Heart left ventricle (tissue), 13 donors: ENCODE measurements at regions not wholly inside any gene's neighbourhood (a gene's known extent, or its start where the extent isn't known, plus 50 kb on each side); places are given as distances from the start of the nearest gene placed in this dataset.

ENCODE experiments used
- POLR2A ChIP-seq, 2 donors: fragments of 450-650 bp; IDR thresholded peaks; one replicate each; pipeline ENCODE4 v1.6.1; 2017; ENCODE audit warnings: antibody characterized with exemption in 2 of 2, mild to moderate bottlenecking in 2 of 2, moderate library complexity in 2 of 2
- TF ChIP-seq, protein P1 (sequence below), 12 donors: fragments of 200-600 bp; sonication (generic) in 4 of 12; IDR thresholded peaks; one replicate each; pipeline versions ENCODE4 v1.5.0 to v1.8.0; 2018 to 2022; ENCODE audit warnings: antibody characterized with exemption in 12 of 12, mild to moderate bottlenecking in 5 of 12
- donor health status: ischemic (EF 13 %, LVEDD 7.1; RV severe dilation, severe dysfunction).
- donor health status: DM: no; HTN: yes; CAD: no.
- donor health status: DM: no; HTN: no; CAD: no.
- donor health status: ischemic (EF 25% LVEDD 6.9; RV normal size, moderate dysfunction).
- donor health status: ischemic (EF 25% LVEDD 5.7; RV mildly dilated, moderate dysfunction).
- donor health status: ischemic (EF 35%, LVEDD 5.7; RV mildly dilated, moderate dysfunction).
- donor health status: nonischemic (EF 11% LVEDD 7.7; RV severe dilation, severe dysfunction).
- donor health status: DM: yes; HTN: yes; CAD: no.
- donor health status: PGD.
- donor health status: ischemic (EF 29% LVEDD 5.4; RV normal size, mild dysfunction).
- donor health status: nonischemic (EF 23%, LVEDD 6.1; RV moderate dilation, normal function).

DNA sequence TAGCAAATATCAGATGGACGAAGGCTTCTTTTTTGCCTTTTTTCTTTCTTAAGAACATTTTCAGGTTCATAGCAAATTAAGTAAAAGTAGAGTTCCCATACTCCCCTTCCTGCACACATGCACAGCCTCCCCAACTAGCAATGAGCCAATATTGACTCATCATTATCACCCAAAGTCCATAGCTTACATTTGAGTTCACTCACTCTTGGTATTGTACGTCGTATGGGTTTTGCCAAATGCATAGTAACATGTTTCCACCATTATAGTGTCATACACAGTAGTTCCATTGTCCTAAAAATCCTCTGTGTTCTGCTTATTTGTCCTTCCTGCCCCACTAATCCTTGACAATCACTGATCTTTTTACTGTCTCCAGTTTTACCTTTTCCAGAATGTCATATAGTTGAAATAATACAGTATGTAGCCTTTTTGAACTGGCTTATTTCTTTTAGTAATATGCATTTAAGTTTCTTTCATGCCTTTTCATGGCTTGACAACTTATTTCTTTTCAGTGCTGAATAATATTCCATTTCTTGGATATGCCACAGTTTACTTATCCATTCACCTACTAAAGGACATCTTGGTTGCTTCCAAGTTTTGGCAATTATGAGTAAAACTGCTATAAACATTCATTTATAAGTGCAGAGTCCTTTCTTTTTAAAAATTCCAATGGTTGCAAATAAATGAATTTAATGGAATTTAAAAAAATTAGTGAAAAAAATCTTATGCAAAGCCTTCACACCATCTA lies 242.1 kb downstream of the ISL1 start:
- TF ChIP-seq, protein P1, sequence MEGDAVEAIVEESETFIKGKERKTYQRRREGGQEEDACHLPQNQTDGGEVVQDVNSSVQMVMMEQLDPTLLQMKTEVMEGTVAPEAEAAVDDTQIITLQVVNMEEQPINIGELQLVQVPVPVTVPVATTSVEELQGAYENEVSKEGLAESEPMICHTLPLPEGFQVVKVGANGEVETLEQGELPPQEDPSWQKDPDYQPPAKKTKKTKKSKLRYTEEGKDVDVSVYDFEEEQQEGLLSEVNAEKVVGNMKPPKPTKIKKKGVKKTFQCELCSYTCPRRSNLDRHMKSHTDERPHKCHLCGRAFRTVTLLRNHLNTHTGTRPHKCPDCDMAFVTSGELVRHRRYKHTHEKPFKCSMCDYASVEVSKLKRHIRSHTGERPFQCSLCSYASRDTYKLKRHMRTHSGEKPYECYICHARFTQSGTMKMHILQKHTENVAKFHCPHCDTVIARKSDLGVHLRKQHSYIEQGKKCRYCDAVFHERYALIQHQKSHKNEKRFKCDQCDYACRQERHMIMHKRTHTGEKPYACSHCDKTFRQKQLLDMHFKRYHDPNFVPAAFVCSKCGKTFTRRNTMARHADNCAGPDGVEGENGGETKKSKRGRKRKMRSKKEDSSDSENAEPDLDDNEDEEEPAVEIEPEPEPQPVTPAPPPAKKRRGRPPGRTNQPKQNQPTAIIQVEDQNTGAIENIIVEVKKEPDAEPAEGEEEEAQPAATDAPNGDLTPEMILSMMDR (IDR thresholded peaks at IDR 0.05): no peak
- TF ChIP-seq POLR2A (IDR thresholded peaks at IDR 0.05): no peak
